HepG2 (cell line): ENCODE measurements at regions not wholly inside any gene's neighbourhood (a gene's known extent, or its start where the extent isn't known, plus 50 kb on each side); places are given as distances from the start of the nearest gene placed in this dataset.

ENCODE experiments used
- ATF3 ChIP-seq: sonication (generic); formaldehyde crosslinking; IDR thresholded peaks from 2 replicates; pipeline ENCODE4 v1.4.0; 2020; ENCODE audit warnings: missing genetic modification reagents
- GTF2F1 ChIP-seq: fragments of 150-350 bp; IDR thresholded peaks from 2 replicates; pipeline ENCODE4 v1.6.1; 2014; ENCODE audit warnings: low read length
- POLR2A ChIP-seq, 2 experiments: IDR thresholded peaks; 2 replicates each; pipeline ENCODE4 v1.6.1; 2011; ENCODE audit warnings: low read depth in 2 of 2, low read length in 2 of 2, mild to moderate bottlenecking in 1 of 2, moderate library complexity in 1 of 2; ENCODE audit not compliant: insufficient read depth in 1 of 2
- RBM22 ChIP-seq: fragments of 200-400 bp; formaldehyde crosslinking; optimal IDR thresholded peaks from 2 replicates; pipeline ENCODE3; 2017; ENCODE audit warnings: mild to moderate bottlenecking, low read length, moderate library complexity
- SP2 ChIP-seq: sonication (generic); formaldehyde crosslinking; IDR thresholded peaks from 2 replicates; pipeline ENCODE4 v1.5.1; 2020; ENCODE audit warnings: mild to moderate bottlenecking, missing genetic modification reagents
- ZNF121 ChIP-seq: sonication (generic); formaldehyde crosslinking; IDR thresholded peaks from 2 replicates; pipeline ENCODE4 v1.5.0; 2020; ENCODE audit warnings: mild to moderate bottlenecking, missing genetic modification reagents
- ZNF607 ChIP-seq: sonication (generic); formaldehyde crosslinking; IDR thresholded peaks from 2 replicates; pipeline ENCODE4 v1.5.1; 2020; ENCODE audit warnings: missing genetic modification reagents, mild to moderate bottlenecking, borderline replicate concordance
- ZNF609 ChIP-seq: sonication (generic); formaldehyde crosslinking; IDR thresholded peaks from 2 replicates; pipeline ENCODE4 v1.4.0; 2020; ENCODE audit warnings: mild to moderate bottlenecking, missing genetic modification reagents, borderline replicate concordance
- ZNF891 ChIP-seq: sonication (generic); formaldehyde crosslinking; IDR thresholded peaks from 2 replicates; pipeline ENCODE4 v1.5.0; 2020; ENCODE audit warnings: mild to moderate bottlenecking, missing genetic modification reagents

GRCh38 chr4:124018383-124019317 lies 622.1 kb downstream of the SPRY1 start:
- no peak for TF ChIP-seq ATF3 (CRISPR knock-in tag)
- no peak for TF ChIP-seq SP2 (CRISPR knock-in tag)
- no peak for TF ChIP-seq ZNF609 (CRISPR knock-in tag)
- no peak for TF ChIP-seq ZNF891 (CRISPR knock-in tag)
- TF ChIP-seq GTF2F1: no peak
- no peak for TF ChIP-seq RBM22
- no peak for TF ChIP-seq ZNF121 (CRISPR knock-in tag)
- TF ChIP-seq ZNF607 (CRISPR knock-in tag): no peak
- TF ChIP-seq POLR2A (IDR thresholded peaks at IDR 0.05; ENCODE audit: insufficient read depth in 1 of 2, low read depth in 2 of 2, low read length in 2 of 2): no peak
